A549 (cell line): ENCODE measurements at regions not wholly inside any gene's neighbourhood (a gene's known extent, or its start where the extent isn't known, plus 50 kb on each side); places are given as distances from the start of the nearest gene placed in this dataset.

ENCODE experiments used
- ATAC-seq, 2 experiments: fragments of 200-7000 bp in 1 of 2; fragments of >200 bp in 1 of 2; cut with Nextera tagmentation in 1 of 2; cut with Tn5 transposase in 1 of 2; 3 replicates each; pipeline versions ENCODE4 v1.8.0 to v1.9.1; 2018 to 2020; ENCODE audit warnings: mild to moderate bottlenecking in 1 of 2, moderate library complexity in 1 of 2
- CTCF ChIA-PET: fragments of 300-600 bp; sonication (Branson Sonifier 250); formaldehyde crosslinking; extraction: SDS; loops from one replicate; lab custom pipeline; 2021; ENCODE audit warnings: antibody characterized with exemption, inconsistent platforms; lab: Yijun Ruan, JAX
- POLR2A ChIA-PET: fragments of 350-600 bp; formaldehyde crosslinking; extraction: SDS; loops from one replicate; lab custom pipeline; 2021; ENCODE audit warnings: antibody characterized with exemption, inconsistent platforms; lab: Yijun Ruan, JAX
- DNase-seq, 2 experiments: peaks; one replicate each; pipeline versions ENCODE4 v3.0.0 to v3.0.0-alpha.2; 2011 to 2016; ENCODE audit warnings: low read depth in 1 of 2, low spot score in 1 of 2
- FAIRE-seq: peaks from 2 replicates; lab custom pipeline; 2011; peaks lifted over from hg19 to GRCh38; lab: Jason Lieb, UNC
- H3K27ac ChIP-seq, 2 experiments: fragments of >200 bp; sonication (Bioruptor Twin); formaldehyde crosslinking; 3 replicates each; pipeline ENCODE4 v1.5.1; 2016 to 2017
- H3K4me1 ChIP-seq: fragments of >200 bp; sonication (Bioruptor Twin); formaldehyde crosslinking; 3 replicates; pipeline ENCODE4 v1.6.1; 2016
- H3K4me2 ChIP-seq: fragments of >200 bp; sonication (Bioruptor Twin); formaldehyde crosslinking; 3 replicates; pipeline ENCODE4 v1.6.1; 2016
- H3K4me3 ChIP-seq: fragments of >200 bp; sonication (Bioruptor Twin); formaldehyde crosslinking; 3 replicates; pipeline ENCODE4 v1.5.1; 2016
- H3K9me3 ChIP-seq: fragments of >200 bp; sonication (Bioruptor Twin); formaldehyde crosslinking; 3 replicates; pipeline ENCODE4 v1.6.1; 2016
- CHD2 ChIP-seq: fragments of 150-350 bp; IDR thresholded peaks from 2 replicates; pipeline ENCODE4 v1.6.1; 2014; ENCODE audit warnings: low read length; ENCODE audit not compliant: partially characterized antibody
- CHD4 ChIP-seq: fragments of 200-600 bp; sonication (generic); IDR thresholded peaks from 2 replicates; pipeline ENCODE4 v1.6.1; 2016; ENCODE audit warnings: antibody characterized with exemption, mild to moderate bottlenecking, borderline replicate concordance
- CTCF ChIP-seq: fragments of >200 bp; sonication (Bioruptor Twin); formaldehyde crosslinking; IDR thresholded peaks from 3 replicates; pipeline ENCODE4 v1.5.1; 2016
- ELK1 ChIP-seq: fragments of 150-350 bp; IDR thresholded peaks from 2 replicates; pipeline ENCODE4 v1.6.1; 2014; ENCODE audit warnings: low read depth, mild to moderate bottlenecking, low read length
- EP300 ChIP-seq, 2 experiments: fragments of >200 bp; sonication (Bioruptor Twin); formaldehyde crosslinking; IDR thresholded peaks; 2 replicates in 1 of 2; 3 replicates in 1 of 2; pipeline ENCODE4 v1.6.1; 2016 to 2017
- ESRRA ChIP-seq: fragments of 150-350 bp; IDR thresholded peaks from 2 replicates; pipeline ENCODE4 v1.6.1; 2014; ENCODE audit warnings: mild to moderate bottlenecking, low read length, borderline replicate concordance
- FOSB ChIP-seq: fragments of 250-450 bp; sonication (Bioruptor Pico); IDR thresholded peaks from 2 replicates; pipeline ENCODE4 v1.5.0; 2020; ENCODE audit warnings: mild to moderate bottlenecking, moderate library complexity
- FOSL2 ChIP-seq, 2 experiments: fragments of 450-650 bp in 1 of 2; fragments of >200 bp in 1 of 2; sonication (Bioruptor Twin) in 1 of 2; formaldehyde crosslinking; IDR thresholded peaks; 2 replicates each; pipeline versions ENCODE4 v1.5.0 to v1.6.1; 2016 to 2020; ENCODE audit warnings: mild to moderate bottlenecking in 1 of 2, moderate library complexity in 1 of 2
- FOXS1 ChIP-seq: fragments of 250-450 bp; sonication (Bioruptor Pico); IDR thresholded peaks from 2 replicates; pipeline ENCODE4 v1.5.0; 2020; ENCODE audit warnings: mild to moderate bottlenecking, moderate library complexity
- GATA3 ChIP-seq: IDR thresholded peaks from 2 replicates; pipeline ENCODE4 v1.6.1; 2012; ENCODE audit warnings: borderline replicate concordance
- HOXA7 ChIP-seq: fragments of 250-450 bp; sonication (Bioruptor Pico); IDR thresholded peaks from 2 replicates; pipeline ENCODE4 v1.5.0; 2020; ENCODE audit warnings: mild to moderate bottlenecking, moderate library complexity
- JUN ChIP-seq, 2 experiments: fragments of >200 bp; sonication (Bioruptor Twin); formaldehyde crosslinking; IDR thresholded peaks; 2 replicates in 1 of 2; 3 replicates in 1 of 2; pipeline ENCODE4 v1.6.1; 2016 to 2017
- JUNB ChIP-seq: fragments of >200 bp; sonication (Bioruptor Twin); formaldehyde crosslinking; IDR thresholded peaks from 2 replicates; pipeline ENCODE4 v1.6.1; 2016
- KDM1A ChIP-seq: fragments of 200-600 bp; sonication (generic); IDR thresholded peaks from 2 replicates; pipeline ENCODE4 v1.6.1; 2016; ENCODE audit warnings: low read depth, mild to moderate bottlenecking
- KDM5A ChIP-seq: fragments of 200-600 bp; sonication (generic); IDR thresholded peaks from 2 replicates; pipeline ENCODE4 v1.6.1; 2016; ENCODE audit warnings: antibody characterized with exemption, mild to moderate bottlenecking
- MAX ChIP-seq: IDR thresholded peaks from 2 replicates; pipeline ENCODE4 v1.6.1; 2012
- MYC ChIP-seq: IDR thresholded peaks from 2 replicates; pipeline ENCODE4 v1.6.1; 2012; ENCODE audit warnings: mild to moderate bottlenecking, inconsistent platforms, low read length, improper control_type of control experiment, borderline replicate concordance
- NFE2L2 ChIP-seq: fragments of 150-350 bp; conservative IDR thresholded peaks from 2 replicates; pipeline ENCODE4 v1.6.1; 2014; ENCODE audit warnings: low read length
- NPAS2 ChIP-seq: fragments of 250-450 bp; sonication (Bioruptor Pico); IDR thresholded peaks from 2 replicates; pipeline ENCODE4 v1.8.0; 2022; ENCODE audit warnings: mild to moderate bottlenecking, moderate library complexity, borderline replicate concordance
- PBX3 ChIP-seq: IDR thresholded peaks from 2 replicates; pipeline ENCODE4 v1.6.1; 2012
- POLR2AphosphoS2 ChIP-seq: conservative IDR thresholded peaks from 2 replicates; pipeline ENCODE4 v1.6.1; 2012; ENCODE audit warnings: low read length, improper control_type of control experiment, inconsistent platforms
- RARB ChIP-seq: fragments of 250-450 bp; sonication (Bioruptor Pico); IDR thresholded peaks from 2 replicates; pipeline ENCODE4 v1.8.0; 2021; ENCODE audit warnings: mild to moderate bottlenecking, moderate library complexity
- RCOR1 ChIP-seq: fragments of 150-350 bp; IDR thresholded peaks from 2 replicates; pipeline ENCODE4 v1.6.1; 2014; ENCODE audit warnings: antibody characterized with exemption, low read length, low read depth
- REST ChIP-seq: fragments of 200-600 bp; sonication (generic); IDR thresholded peaks from 2 replicates; pipeline ENCODE4 v1.6.1; 2016; ENCODE audit warnings: antibody characterized with exemption, mild to moderate bottlenecking, moderate library complexity
- TFCP2L1 ChIP-seq: fragments of 250-450 bp; sonication (Bioruptor Pico); IDR thresholded peaks from 2 replicates; pipeline ENCODE4 v1.5.0; 2021; ENCODE audit warnings: mild to moderate bottlenecking
- TP53 ChIP-seq: fragments of 250-450 bp; sonication (Bioruptor Pico); IDR thresholded peaks from 2 replicates; pipeline ENCODE4 v1.5.0; 2021; ENCODE audit warnings: mild to moderate bottlenecking, moderate library complexity
- USF2 ChIP-seq: fragments of 450-650 bp; IDR thresholded peaks from 2 replicates; pipeline ENCODE4 v1.6.1; 2014; ENCODE audit warnings: antibody characterized with exemption
- ZC3H11A ChIP-seq: fragments of 450-650 bp; IDR thresholded peaks from 2 replicates; pipeline ENCODE4 v1.6.1; 2014; ENCODE audit warnings: antibody characterized with exemption, mild to moderate bottlenecking
- ZFP36 ChIP-seq: fragments of 450-650 bp; IDR thresholded peaks from 2 replicates; pipeline ENCODE4 v1.6.1; 2014; ENCODE audit warnings: borderline replicate concordance; ENCODE audit not compliant: partially characterized antibody
- ZNF302 ChIP-seq: fragments of 250-450 bp; sonication (Bioruptor Pico); IDR thresholded peaks from 2 replicates; pipeline ENCODE4 v1.9.0; 2021; ENCODE audit warnings: inconsistent platforms, mild to moderate bottlenecking, moderate library complexity
- WGBS: methylation state at CpG from one replicate; pipeline ENCODE4 v1.1.6; 2017; ENCODE audit errors: missing lambda C conversion rate; 5-methylcytosine and 5-hydroxymethylcytosine counted together

GRCh38 chr16:66082424-66082823 lies 284.1 kb upstream of the CDH5 start:
- FAIRE-seq, result no peak
- Histone ChIP-seq H3K4me2 (no peak overlapping the region), H3K4me3 (no peak overlapping the region), H3K4me1 (peaks cover 6% of the 10 kb centered on the region; the same call in 2 of the 3 replicates), H3K9me3 (no peaks in the 10 kb centered on the region), H3K27ac (no peak overlapping the region)
- ChIA-PET CTCF (no interaction called here), POLR2A (no interaction called here)
- TF ChIP-seq JUNB, result no peak
- TF ChIP-seq ZC3H11A, result no peak
- no peak for TF ChIP-seq GATA3
- TF ChIP-seq ZFP36, result no peak
- TF ChIP-seq TP53 (CRISPR knock-in tag), result no peak
- TF ChIP-seq ZNF302, result no peak
- TF ChIP-seq TFCP2L1 (CRISPR knock-in tag), result no peak
- no peak for TF ChIP-seq FOSB (CRISPR knock-in tag)
- no peak for TF ChIP-seq MAX
- TF ChIP-seq HOXA7 (CRISPR knock-in tag), result no peak
- no peak for TF ChIP-seq EP300 (IDR thresholded peaks at IDR 0.05)
- no peak for TF ChIP-seq NFE2L2
- no peak for TF ChIP-seq CHD4
- TF ChIP-seq RARB (CRISPR knock-in tag), result no peak
- TF ChIP-seq MYC, result no peak
- no peak for TF ChIP-seq USF2
- TF ChIP-seq ESRRA, result no peak
- TF ChIP-seq CHD2, result no peak
- ATAC-seq, result no peak
- WGBS, result 41% methylated on average over 2 of the region's 2 CpGs
- DNase-seq, result no peak

GRCh38 chr16:66081775-66082366 lies 284.6 kb upstream of the CDH5 start:
- DNase-seq (peak; percentile 3 to 52), FAIRE-seq (no peak), ATAC-seq (peak; percentile 45 to 92; a peak in 5 of 6 replicates)
- Histone ChIP-seq H3K4me3 (no peak overlapping the region), H3K9me3 (no peaks in the 10 kb centered on the region), H3K4me1 (peaks cover 6% of the 10 kb centered on the region; the same call in 2 of the 3 replicates), H3K27ac (no peak overlapping the region; a peak in 1 of 6 replicates), H3K4me2 (0 out of 3 replicates have a peak overlapping the region, but pooled peaks have one; percentile 13)
- POLR2A ChIA-PET, result no interaction called here
- no peak for TF ChIP-seq KDM5A
- TF ChIP-seq ZNF302, result no peak
- TF ChIP-seq HOXA7 (CRISPR knock-in tag), result no peak
- TF ChIP-seq CHD4, result no peak
- no peak for TF ChIP-seq RCOR1
- no peak for TF ChIP-seq ELK1
- TF ChIP-seq PBX3, result no peak
- TF ChIP-seq FOXS1 (CRISPR knock-in tag), result no peak
- TF ChIP-seq CTCF, result no peak
- no peak for TF ChIP-seq FOSL2 (IDR thresholded peaks at IDR 0.05)
- no peak for TF ChIP-seq FOSL2 (CRISPR knock-in tag; IDR thresholded peaks at IDR 0.05)
- TF ChIP-seq REST, result no peak
- no peak for TF ChIP-seq POLR2AphosphoS2
- TF ChIP-seq JUN (IDR thresholded peaks at IDR 0.05), result no peak
- no peak for TF ChIP-seq NPAS2 (CRISPR knock-in tag)
- TF ChIP-seq KDM1A, result no peak
- WGBS, result 7% methylated on average over 5 of the region's 5 CpGs
- CTCF ChIA-PET, result no interaction called here
